ENCODE measurements at regions not wholly inside any gene's neighbourhood (a gene's known extent, or its start where the extent isn't known, plus 50 kb on each side); places are given as distances from the start of the nearest gene placed in this dataset.

- no peak for TF ChIP-seq CTCF (IDR thresholded peaks at IDR 0.05)
- no peak for TF ChIP-seq POLR2A (IDR thresholded peaks at IDR 0.05)
These were observed 187.5 kb upstream of the RPL38 start for GRCh38 chr17:74015990-74016389.

Measured in lower leg skin (tissue), 3 donors.